Progenitor cell of endocrine pancreas (in vitro differentiated cells): ENCODE measurements at regions not wholly inside any gene's neighbourhood (a gene's known extent, or its start where the extent isn't known, plus 50 kb on each side); places are given as distances from the start of the nearest gene placed in this dataset.

Experiments
- DNase-seq: peaks from one replicate; pipeline ENCODE4 v3.0.0; 2021; ENCODE audit warnings: low spot score; ENCODE audit not compliant: unreplicated experiment
- H3K27ac Mint-ChIP-seq: 2 replicates; pipeline ENCODE4 v1.8.0; 2021; ENCODE audit warnings: mild to moderate bottlenecking, moderate library complexity, mixed read lengths
- H3K27me3 Mint-ChIP-seq: 2 replicates; pipeline ENCODE4 v1.8.0; 2021; ENCODE audit warnings: mixed read lengths
- H3K36me3 Mint-ChIP-seq: 2 replicates; pipeline ENCODE4 v1.8.0; 2022; ENCODE audit warnings: mixed read lengths; ENCODE audit not compliant: insufficient read depth
- H3K4me1 Mint-ChIP-seq: 2 replicates; pipeline ENCODE4 v1.8.0; 2021; ENCODE audit warnings: low read depth, mixed read lengths
- H3K4me3 Mint-ChIP-seq: 2 replicates; pipeline ENCODE4 v1.8.0; 2021; ENCODE audit warnings: low read depth, mild to moderate bottlenecking, moderate library complexity, mixed read lengths
- H3K9me3 Mint-ChIP-seq: 2 replicates; pipeline ENCODE4 v1.8.0; 2021; ENCODE audit warnings: low read depth, mixed read lengths
- CTCF ChIP-seq: fragments of 200-600 bp; sonication (generic); IDR thresholded peaks from one replicate; pipeline ENCODE4 v1.5.0; 2021; ENCODE audit warnings: antibody characterized with exemption, mild to moderate bottlenecking; ENCODE audit not compliant: unreplicated experiment

- no peaks in the 10 kb centered on the region for H3K4me1 Mint-ChIP-seq
- DNase-seq: no peak
- H3K36me3 Mint-ChIP-seq: no peaks in the 10 kb centered on the region
- no peak overlapping the region for H3K4me3 Mint-ChIP-seq
- H3K9me3 Mint-ChIP-seq: no peaks in the 10 kb centered on the region
- no peak overlapping the region for H3K27ac Mint-ChIP-seq
- TF ChIP-seq CTCF: no peak
- no peaks in the 10 kb centered on the region for H3K27me3 Mint-ChIP-seq
Observed at GRCh38 chr6:86822747-86823146, 114.6 kb upstream of the HTR1E start.

DNA sequence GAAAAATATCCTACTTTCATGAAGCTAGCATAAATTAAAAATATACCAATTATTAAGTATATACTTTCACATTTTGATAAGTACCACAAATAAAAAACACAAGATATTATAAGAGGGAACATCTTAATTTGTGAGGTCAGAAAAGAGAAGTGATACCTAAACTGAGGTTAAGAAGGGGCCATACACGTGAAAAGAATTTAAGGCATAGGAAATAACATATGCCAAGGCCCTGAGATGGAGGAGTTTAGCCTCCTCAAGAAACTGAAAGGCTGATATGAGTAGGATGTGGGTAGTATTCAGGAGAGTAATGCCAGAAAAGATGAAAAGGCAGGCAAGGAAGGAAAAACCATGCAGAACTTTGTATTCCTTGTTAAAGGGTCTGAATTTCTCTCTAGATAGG, 116.6 kb upstream of the HTR1E start:
- no peak for DNase-seq
- Mint-ChIP-seq H3K36me3 (no peaks in the 10 kb centered on the region), H3K27ac (no peak overlapping the region), H3K4me3 (no peak overlapping the region), H3K4me1 (no peaks in the 10 kb centered on the region), H3K9me3 (peaks cover 7% of the 10 kb centered on the region), H3K27me3 (no peaks in the 10 kb centered on the region)
- no peak for TF ChIP-seq CTCF

DNA sequence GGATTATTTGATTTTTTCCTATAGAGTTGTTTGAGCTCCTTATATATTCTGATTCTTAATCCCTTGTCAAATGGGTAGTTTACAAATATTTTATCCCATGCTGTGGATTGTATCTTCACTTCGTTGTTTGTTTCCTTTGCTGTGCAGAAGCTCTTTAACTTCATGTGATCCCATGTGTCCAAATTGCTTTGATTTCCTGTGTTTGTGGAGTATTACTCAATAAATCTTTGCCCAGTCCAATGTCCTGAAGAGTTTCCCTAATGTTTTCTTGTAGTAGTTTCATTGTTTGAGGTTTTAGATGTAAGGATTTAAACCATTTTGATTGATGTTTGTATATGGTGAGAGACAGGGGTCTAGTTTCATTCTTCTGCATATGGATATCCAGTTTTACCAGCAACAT, 143.7 kb upstream of the HTR1E start:
- H3K27me3 Mint-ChIP-seq: no peaks in the 10 kb centered on the region
- peaks cover 11% of the 10 kb centered on the region for H3K9me3 Mint-ChIP-seq
- no peaks in the 10 kb centered on the region for H3K4me1 Mint-ChIP-seq
- no peak for TF ChIP-seq CTCF
- H3K4me3 Mint-ChIP-seq: no peak overlapping the region
- no peak overlapping the region for H3K27ac Mint-ChIP-seq
- no peak for DNase-seq
- H3K36me3 Mint-ChIP-seq: no peaks in the 10 kb centered on the region

DNA sequence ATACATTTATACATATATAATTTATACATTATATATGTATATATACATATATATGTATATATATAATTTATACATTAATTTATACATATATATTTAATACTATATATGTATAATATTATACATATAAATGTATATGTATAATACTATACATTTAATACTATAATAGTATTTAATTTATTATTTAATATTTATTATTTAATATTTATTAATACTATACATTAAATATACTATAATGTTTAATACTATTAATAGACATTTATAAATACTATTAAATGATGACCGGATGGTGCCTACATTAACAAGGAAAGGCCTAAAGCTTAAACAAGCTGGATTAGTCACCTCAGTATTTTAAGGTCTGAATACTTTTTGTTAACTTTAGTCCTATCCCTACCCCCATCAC, 145.9 kb upstream of the HTR1E start:
- H3K4me1 Mint-ChIP-seq: no peaks in the 10 kb centered on the region
- H3K27ac Mint-ChIP-seq: no peak overlapping the region
- no peaks in the 10 kb centered on the region for H3K36me3 Mint-ChIP-seq
- peaks cover 11% of the 10 kb centered on the region for H3K9me3 Mint-ChIP-seq
- no peak overlapping the region for H3K4me3 Mint-ChIP-seq
- no peak for DNase-seq
- no peaks in the 10 kb centered on the region for H3K27me3 Mint-ChIP-seq
- no peak for TF ChIP-seq CTCF

- H3K27ac Mint-ChIP-seq: no peak overlapping the region
- H3K4me1 Mint-ChIP-seq: peaks cover 4% of the 10 kb centered on the region
- TF ChIP-seq CTCF: no peak
- peaks cover 10% of the 10 kb centered on the region for H3K9me3 Mint-ChIP-seq
- no peaks in the 10 kb centered on the region for H3K36me3 Mint-ChIP-seq
- no peak overlapping the region for H3K4me3 Mint-ChIP-seq
- no peaks in the 10 kb centered on the region for H3K27me3 Mint-ChIP-seq
- DNase-seq: no peak
Observed at GRCh38 chr6:86789779-86790411, 147.4 kb upstream of the HTR1E start.
